ENCODE measurements at regions not wholly inside any gene's neighbourhood (a gene's known extent, or its start where the extent isn't known, plus 50 kb on each side); places are given as distances from the start of the nearest gene placed in this dataset.

GRCh38 chr11:15618583-15619032 lies 503.9 kb downstream of the INSC start:
- TF ChIP-seq, protein P1, sequence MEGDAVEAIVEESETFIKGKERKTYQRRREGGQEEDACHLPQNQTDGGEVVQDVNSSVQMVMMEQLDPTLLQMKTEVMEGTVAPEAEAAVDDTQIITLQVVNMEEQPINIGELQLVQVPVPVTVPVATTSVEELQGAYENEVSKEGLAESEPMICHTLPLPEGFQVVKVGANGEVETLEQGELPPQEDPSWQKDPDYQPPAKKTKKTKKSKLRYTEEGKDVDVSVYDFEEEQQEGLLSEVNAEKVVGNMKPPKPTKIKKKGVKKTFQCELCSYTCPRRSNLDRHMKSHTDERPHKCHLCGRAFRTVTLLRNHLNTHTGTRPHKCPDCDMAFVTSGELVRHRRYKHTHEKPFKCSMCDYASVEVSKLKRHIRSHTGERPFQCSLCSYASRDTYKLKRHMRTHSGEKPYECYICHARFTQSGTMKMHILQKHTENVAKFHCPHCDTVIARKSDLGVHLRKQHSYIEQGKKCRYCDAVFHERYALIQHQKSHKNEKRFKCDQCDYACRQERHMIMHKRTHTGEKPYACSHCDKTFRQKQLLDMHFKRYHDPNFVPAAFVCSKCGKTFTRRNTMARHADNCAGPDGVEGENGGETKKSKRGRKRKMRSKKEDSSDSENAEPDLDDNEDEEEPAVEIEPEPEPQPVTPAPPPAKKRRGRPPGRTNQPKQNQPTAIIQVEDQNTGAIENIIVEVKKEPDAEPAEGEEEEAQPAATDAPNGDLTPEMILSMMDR (conservative IDR thresholded peaks at IDR 0.05): no peak
- no peak for TF ChIP-seq ZFX (IDR thresholded peaks at IDR 0.05)
